ENCODE measurements at regions not wholly inside any gene's neighbourhood (a gene's known extent, or its start where the extent isn't known, plus 50 kb on each side); places are given as distances from the start of the nearest gene placed in this dataset.

GRCh38 chr17:77324227-77324626, 183.5 kb downstream of the SEC14L1 start:
- no peak for DNase-seq (ENCODE audit: extremely low read depth in 1 of 4, low spot score in 3 of 4)
- Histone ChIP-seq H3K27ac (ENCODE audit: extremely low read depth, low read depth, low read length) (peak overlapping the region; percentile 84; the same call in 2 of the 3 replicates), H3K9me1 (ENCODE audit: control insufficient read depth, insufficient read depth, low read length) (peaks cover 7% of the 10 kb centered on the region), H3K4me1 (replicated peaks in 1 of 2; ENCODE audit: control insufficient read depth in 2 of 2, insufficient read depth in 2 of 2, low read length in 2 of 2) (peaks cover 35 to 77% of the 10 kb centered on the region in 2 experiments), H2AFZ (ENCODE audit: low read depth, low read length) (no peak overlapping the region), H3K79me2 (ENCODE audit: control insufficient read depth, insufficient read depth, low read length) (peaks cover 93% of the 10 kb centered on the region), H3K36me3 (ENCODE audit: control insufficient read depth, insufficient read depth, low read length) (peaks cover 21% of the 10 kb centered on the region; the same call in 1 of the 3 replicates), H3K9ac (ENCODE audit: insufficient read depth in 1 of 2, low read depth in 2 of 2, low read length in 2 of 2) (peak overlapping the region; percentile 90 to 94; a peak in 2 of 4 replicates), H3K27me3 (ENCODE audit: control insufficient read depth in 2 of 2, insufficient read depth in 2 of 2, low read length in 2 of 2) (no peaks in the 10 kb centered on the region), H3K4me2 (ENCODE audit: insufficient read depth, low read length) (peak overlapping the region; percentile 89; the same call in 1 of the 2 replicates), H3K4me3 (no peak overlapping the region), H3K9me3 (replicated peaks; ENCODE audit: control insufficient read depth, insufficient read depth, low read depth, low read length) (no peaks in the 10 kb centered on the region), H4K20me1 (replicated peaks; ENCODE audit: control insufficient read depth, insufficient read depth, low read length) (peaks cover 36% of the 10 kb centered on the region; the same call in 1 of the 2 replicates)
- BruUV-seq (replicated peaks): no TSS peak
- intact Hi-C loops (cut with micrococcal nuclease) (no loop called here), in situ Hi-C loops (cut with MboI) (no loop called here)
- 69% methylated on average over 8 of the region's 8 CpGs for WGBS (ENCODE audit: insufficient coverage, low coverage, missing lambda C conversion rate)
- no peak for FAIRE-seq
- CTCF ChIA-PET (ENCODE audit: low intra/inter-chr PET ratio): no interaction called here
- TF ChIP-seq RNF219 (CRISPR knock-in tag; IDR thresholded peaks at IDR 0.05) (no peak), ZNF232 (CRISPR knock-in tag; IDR thresholded peaks at IDR 0.05) (no peak), CEBPB (tag; IDR thresholded peaks at IDR 0.05) (no peak), ERF (CRISPR knock-in tag; IDR thresholded peaks at IDR 0.05) (no peak), STAT6 (CRISPR knock-in tag; IDR thresholded peaks at IDR 0.05) (no peak), RBM25 (IDR thresholded peaks at IDR 0.05; ENCODE audit: low read depth, low read length, severe bottlenecking) (no peak), ZNF224 (CRISPR knock-in tag; IDR thresholded peaks at IDR 0.05) (no peak), MAX (CRISPR knock-in tag; IDR thresholded peaks at IDR 0.05) (no peak), DPF2 (IDR thresholded peaks at IDR 0.05) (no peak), FOXP1 (CRISPR knock-in tag; IDR thresholded peaks at IDR 0.05) (no peak), TOE1 (IDR thresholded peaks at IDR 0.05; ENCODE audit: borderline replicate concordance) (no peak), TOE1 (CRISPR knock-in tag; IDR thresholded peaks at IDR 0.05; ENCODE audit: borderline replicate concordance, low read depth) (no peak), ZNF551 (CRISPR knock-in tag; IDR thresholded peaks at IDR 0.05) (no peak), ZNF511 (CRISPR knock-in tag; IDR thresholded peaks at IDR 0.05) (no peak), SMAD3 (CRISPR knock-in tag; conservative IDR thresholded peaks at IDR 0.05) (no peak), COPS2 (conservative IDR thresholded peaks at IDR 0.05) (no peak)
- no peak for ATAC-seq
- POLR2A ChIA-PET: interaction anchor here (0.7 to 3.0 kb wide), 3 partner anchors 11 to 42 kb away, joined by 3 to 22 read pairs (median 3); no protein-coding TSS in a partner anchor
